CD14-positive monocyte (primary cell): ENCODE measurements at regions not wholly inside any gene's neighbourhood (a gene's known extent, or its start where the extent isn't known, plus 50 kb on each side); places are given as distances from the start of the nearest gene placed in this dataset.

Experiments
- DNase-seq, 3 donors: peaks; one replicate each; pipeline ENCODE4 v3.0.0-alpha.2; 2011 to 2022
- H2AFZ ChIP-seq: 2 replicates; pipeline ENCODE4 v1.6.0; 2012; ENCODE audit warnings: mild to moderate bottlenecking, low read depth, low read length, inconsistent platforms; ENCODE audit not compliant: insufficient read depth, poor library complexity, severe bottlenecking
- H3K27ac ChIP-seq, 2 donors: 1 replicate in 1 of 2; 2 replicates in 1 of 2; pipeline ENCODE4 v1.5.1; 2012 to 2013; ENCODE audit warnings: low read length in 2 of 2, control low read depth in 1 of 2, inconsistent platforms in 1 of 2, low read depth in 1 of 2, mild to moderate bottlenecking in 1 of 2
- H3K27me3 ChIP-seq, 2 donors: one replicate each; pipeline versions ENCODE4 v1.6.0 to v1.6.1; 2011 to 2013; ENCODE audit warnings: low read length in 2 of 2; ENCODE audit not compliant: control insufficient read depth in 2 of 2, insufficient read depth in 2 of 2
- H3K36me3 ChIP-seq, 2 donors: replicated peaks in 1 of 2; 1 replicate in 1 of 2; 2 replicates in 1 of 2; pipeline versions ENCODE4 v1.5.1 to v1.6.1; 2012 to 2013; ENCODE audit warnings: low read length in 2 of 2, control low read depth in 1 of 2, inconsistent platforms in 1 of 2, mild to moderate bottlenecking in 1 of 2; ENCODE audit not compliant: insufficient read depth in 2 of 2, control insufficient read depth in 1 of 2
- H3K4me1 ChIP-seq, 2 donors: 1 replicate in 1 of 2; 2 replicates in 1 of 2; pipeline versions ENCODE4 v1.5.1 to v1.6.1; 2012 to 2013; ENCODE audit warnings: low read length in 2 of 2, control low read depth in 1 of 2, inconsistent platforms in 1 of 2, mild to moderate bottlenecking in 1 of 2, moderate library complexity in 1 of 2; ENCODE audit not compliant: insufficient read depth in 2 of 2, control insufficient read depth in 1 of 2
- H3K4me2 ChIP-seq: replicated peaks from 2 replicates; pipeline ENCODE3; 2012; ENCODE audit warnings: low read length, moderate library complexity, mild to moderate bottlenecking; ENCODE audit not compliant: poor library complexity, severe bottlenecking; ENCODE audit errors: extremely low read depth
- H3K4me3 ChIP-seq, 3 experiments: fragments of 200-600 bp in 1 of 3; sonication (generic) in 1 of 3; replicated peaks in 1 of 3; 1 replicate in 2 of 3; 2 replicates in 1 of 3; pipeline ENCODE4 v1.5.1; 2011 to 2013; ENCODE audit warnings: low read length in 3 of 3, mild to moderate bottlenecking in 3 of 3, control low read depth in 2 of 3, low read depth in 2 of 3, inconsistent platforms in 1 of 3, moderate library complexity in 1 of 3
- H3K79me2 ChIP-seq: 2 replicates; pipeline ENCODE4 v1.6.0; 2012; ENCODE audit warnings: mild to moderate bottlenecking, control low read depth, inconsistent platforms, low read length, moderate library complexity; ENCODE audit not compliant: insufficient read depth
- H3K9ac ChIP-seq: 2 replicates; pipeline ENCODE4 v1.6.0; 2017; ENCODE audit warnings: low read length, mild to moderate bottlenecking; ENCODE audit not compliant: insufficient read depth, poor library complexity, severe bottlenecking
- H3K9me3 ChIP-seq, 2 donors: replicated peaks in 1 of 2; 1 replicate in 1 of 2; 2 replicates in 1 of 2; pipeline versions ENCODE4 v1.5.1 to v1.6.1; 2012 to 2013; ENCODE audit warnings: low read length in 2 of 2, control low read depth in 1 of 2; ENCODE audit not compliant: control insufficient read depth in 1 of 2, insufficient read depth in 1 of 2
- H4K20me1 ChIP-seq: 2 replicates; pipeline ENCODE4 v1.6.0; 2012; ENCODE audit warnings: mild to moderate bottlenecking, low read length, control low read depth, moderate library complexity; ENCODE audit not compliant: insufficient read depth
- H3K27ac Mint-ChIP-seq, 7 donors: one replicate each; pipeline ENCODE4 v1.8.0; 2020; ENCODE audit warnings: mild to moderate bottlenecking in 7 of 7, mixed read lengths in 7 of 7, moderate library complexity in 6 of 7, inconsistent platforms in 2 of 7
- H3K27me3 Mint-ChIP-seq, 3 donors: one replicate each; pipeline ENCODE4 v1.8.0; 2021 to 2022; ENCODE audit warnings: low read depth in 3 of 3, mild to moderate bottlenecking in 3 of 3, mixed read lengths in 3 of 3, moderate library complexity in 3 of 3, inconsistent platforms in 1 of 3
- H3K36me3 Mint-ChIP-seq, 2 donors: one replicate each; pipeline ENCODE4 v1.8.0; 2020; ENCODE audit warnings: mixed read lengths in 2 of 2, inconsistent platforms in 1 of 2, mild to moderate bottlenecking in 1 of 2
- H3K4me1 Mint-ChIP-seq: one replicate; pipeline ENCODE4 v1.8.0; 2020; ENCODE audit warnings: mild to moderate bottlenecking, mixed read lengths
- H3K4me3 Mint-ChIP-seq, 2 donors: one replicate each; pipeline ENCODE4 v1.8.0; 2020; ENCODE audit warnings: mild to moderate bottlenecking in 2 of 2, mixed read lengths in 2 of 2, moderate library complexity in 1 of 2
- H3K9me3 Mint-ChIP-seq, 7 donors: one replicate each; pipeline ENCODE4 v1.8.0; 2020 to 2022; ENCODE audit warnings: mixed read lengths in 7 of 7, mild to moderate bottlenecking in 6 of 7, moderate library complexity in 6 of 7, inconsistent platforms in 2 of 7
- WGBS: methylation state at CpG from one replicate; pipeline ENCODE4 v1.1.5; 2013; ENCODE audit warnings: missing lambda C conversion rate; ENCODE audit not compliant: insufficient coverage; 5-methylcytosine and 5-hydroxymethylcytosine counted together
- intact Hi-C, 2 donors: fragments of 100-400 bp; cut with micrococcal nuclease; formaldehyde crosslinking; loops; one replicate each; pipeline versions ENCODE4 v1.15.0 to v1.15.1; 2023
- TF ChIP-seq, protein P1 (sequence below): fragments of 200-600 bp; IDR thresholded peaks from one replicate; pipeline ENCODE4 v1.8.0; 2022; ENCODE audit warnings: antibody characterized with exemption, mild to moderate bottlenecking

DNA sequence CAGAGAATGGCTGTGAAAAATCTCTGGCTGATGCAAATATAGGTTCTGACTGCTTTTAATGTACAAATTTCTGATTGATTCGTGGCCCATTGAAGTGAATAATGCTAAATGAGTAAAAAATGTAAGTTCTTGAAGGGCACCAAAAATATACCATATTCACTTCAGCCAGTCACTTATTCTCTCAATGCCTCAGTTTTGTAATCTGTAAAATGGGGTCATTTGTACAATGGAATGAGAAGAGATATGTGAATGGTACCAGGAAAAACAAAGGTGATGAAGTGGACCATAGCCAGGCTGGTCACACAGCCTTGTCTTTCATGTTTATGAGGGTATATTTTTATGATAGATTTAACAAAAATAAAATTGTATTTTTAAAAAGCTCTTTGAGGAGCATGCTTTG, 441.2 kb upstream of the NR3C2 start:
- no peak overlapping the region for H3K4me3 Mint-ChIP-seq
- H3K4me3 ChIP-seq, result no peak overlapping the region
- peaks cover 0 to 12% (median 2%) of the 10 kb centered on the region in 7 donors for H3K9me3 Mint-ChIP-seq
- H3K9ac ChIP-seq, result no peak overlapping the region
- no peak for DNase-seq
- H3K4me1 Mint-ChIP-seq, result no peaks in the 10 kb centered on the region
- peaks cover 0 to 10% of the 10 kb centered on the region in 2 donors for H3K9me3 ChIP-seq
- no peaks in the 10 kb centered on the region for H3K36me3 Mint-ChIP-seq
- H3K27ac Mint-ChIP-seq, result no peak overlapping the region
- H3K4me1 ChIP-seq, result no peaks in the 10 kb centered on the region
- H3K27me3 Mint-ChIP-seq, result peaks cover 0 to 1% (median 0%) of the 10 kb centered on the region in 3 donors
- H4K20me1 ChIP-seq, result no peaks in the 10 kb centered on the region
- intact Hi-C loops, result no loop called here
- TF ChIP-seq, protein P1, sequence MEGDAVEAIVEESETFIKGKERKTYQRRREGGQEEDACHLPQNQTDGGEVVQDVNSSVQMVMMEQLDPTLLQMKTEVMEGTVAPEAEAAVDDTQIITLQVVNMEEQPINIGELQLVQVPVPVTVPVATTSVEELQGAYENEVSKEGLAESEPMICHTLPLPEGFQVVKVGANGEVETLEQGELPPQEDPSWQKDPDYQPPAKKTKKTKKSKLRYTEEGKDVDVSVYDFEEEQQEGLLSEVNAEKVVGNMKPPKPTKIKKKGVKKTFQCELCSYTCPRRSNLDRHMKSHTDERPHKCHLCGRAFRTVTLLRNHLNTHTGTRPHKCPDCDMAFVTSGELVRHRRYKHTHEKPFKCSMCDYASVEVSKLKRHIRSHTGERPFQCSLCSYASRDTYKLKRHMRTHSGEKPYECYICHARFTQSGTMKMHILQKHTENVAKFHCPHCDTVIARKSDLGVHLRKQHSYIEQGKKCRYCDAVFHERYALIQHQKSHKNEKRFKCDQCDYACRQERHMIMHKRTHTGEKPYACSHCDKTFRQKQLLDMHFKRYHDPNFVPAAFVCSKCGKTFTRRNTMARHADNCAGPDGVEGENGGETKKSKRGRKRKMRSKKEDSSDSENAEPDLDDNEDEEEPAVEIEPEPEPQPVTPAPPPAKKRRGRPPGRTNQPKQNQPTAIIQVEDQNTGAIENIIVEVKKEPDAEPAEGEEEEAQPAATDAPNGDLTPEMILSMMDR, result no peak
- no peaks in the 10 kb centered on the region for H3K36me3 ChIP-seq
- no peaks in the 10 kb centered on the region for H3K27me3 ChIP-seq
- no peak overlapping the region for H3K27ac ChIP-seq
- WGBS, result no CpG with 5 or more reads among the region's 1 CpG
- H2AFZ ChIP-seq, result no peak overlapping the region
- H3K79me2 ChIP-seq, result no peaks in the 10 kb centered on the region
- H3K4me2 ChIP-seq, result no peak overlapping the region

DNA sequence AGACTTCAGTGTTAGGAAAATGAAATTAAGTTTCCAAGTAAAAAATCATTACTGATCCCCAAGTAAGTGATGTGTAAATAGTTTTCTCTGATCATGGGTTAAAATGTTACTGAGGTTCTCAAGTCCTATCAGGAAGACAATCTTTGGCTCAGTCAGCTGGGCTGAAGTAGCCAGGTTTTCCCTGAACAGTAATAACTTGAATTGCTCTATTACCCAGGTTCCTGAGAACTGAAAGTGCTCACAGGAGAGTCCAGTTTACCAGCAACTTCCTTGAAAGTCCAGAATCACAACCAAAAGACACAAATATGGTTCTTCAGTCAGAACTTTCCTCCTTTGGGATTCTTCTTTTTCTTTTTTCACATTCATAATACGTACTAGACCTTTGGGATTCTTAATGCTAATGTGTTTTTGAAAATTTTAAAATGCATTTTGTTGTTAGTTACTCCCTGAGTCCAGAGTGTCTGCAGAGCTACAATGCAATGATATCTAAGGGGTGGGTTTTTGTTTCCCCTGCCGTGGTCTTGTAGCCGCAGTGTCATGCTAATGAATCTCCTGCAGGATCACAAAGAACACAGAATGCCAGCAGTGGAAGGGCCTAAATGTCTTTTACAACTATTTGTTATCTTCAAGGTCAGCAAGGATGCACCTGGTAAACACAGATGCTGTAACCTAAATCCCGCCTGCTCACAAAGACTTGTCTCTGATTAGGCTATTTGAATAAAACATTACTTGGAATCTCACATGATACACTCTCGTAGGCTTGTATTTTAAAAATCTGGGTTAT, 439.8 kb upstream of the NR3C2 start:
- Histone ChIP-seq H3K9ac (no peak overlapping the region), H3K9me3 (peaks cover 0 to 7% of the 10 kb centered on the region in 2 donors), H3K4me2 (no peak overlapping the region), H3K4me3 (no peak overlapping the region), H3K27me3 (no peaks in the 10 kb centered on the region), H3K27ac (no peak overlapping the region), H3K36me3 (no peaks in the 10 kb centered on the region), H4K20me1 (no peaks in the 10 kb centered on the region), H3K4me1 (no peaks in the 10 kb centered on the region), H3K79me2 (no peaks in the 10 kb centered on the region), H2AFZ (no peak overlapping the region)
- intact Hi-C loops, result no loop called here
- H3K4me1 Mint-ChIP-seq, result no peaks in the 10 kb centered on the region
- no peaks in the 10 kb centered on the region for H3K36me3 Mint-ChIP-seq
- TF ChIP-seq, protein P1, result no peak
- WGBS, result 86% methylated on average over 2 of the region's 5 CpGs
- H3K4me3 Mint-ChIP-seq, result no peak overlapping the region
- DNase-seq, result no peak
- no peak overlapping the region for H3K27ac Mint-ChIP-seq
- peaks cover 0 to 12% (median 2%) of the 10 kb centered on the region in 7 donors for H3K9me3 Mint-ChIP-seq
- H3K27me3 Mint-ChIP-seq, result no peaks in the 10 kb centered on the region
